ENCODE measurements at regions not wholly inside any gene's neighbourhood (a gene's known extent, or its start where the extent isn't known, plus 50 kb on each side); places are given as distances from the start of the nearest gene placed in this dataset.

DNA sequence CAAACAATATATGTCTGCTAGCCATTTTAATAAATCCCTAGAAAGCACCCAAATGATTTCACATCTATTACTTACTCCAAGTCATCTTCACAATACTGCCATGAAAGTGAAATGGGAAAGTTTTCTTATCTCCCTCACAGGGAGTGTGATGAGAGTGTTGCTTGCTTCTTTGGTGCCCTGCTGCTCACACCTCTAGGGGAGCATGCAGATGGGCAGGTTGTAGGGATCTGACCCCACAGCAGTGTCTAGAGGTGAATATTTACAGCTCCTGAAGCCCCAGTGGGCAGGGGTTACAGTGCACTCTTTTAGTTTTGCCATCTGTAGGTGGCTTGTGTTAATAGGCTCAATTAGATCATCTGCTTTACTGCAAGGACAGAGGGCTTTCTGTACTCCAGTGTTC lies 173.2 kb downstream of the GABRG2 start:
- no peak for TF ChIP-seq GTF2I (CRISPR knock-in tag; conservative IDR thresholded peaks at IDR 0.05)
- TF ChIP-seq, protein P1, sequence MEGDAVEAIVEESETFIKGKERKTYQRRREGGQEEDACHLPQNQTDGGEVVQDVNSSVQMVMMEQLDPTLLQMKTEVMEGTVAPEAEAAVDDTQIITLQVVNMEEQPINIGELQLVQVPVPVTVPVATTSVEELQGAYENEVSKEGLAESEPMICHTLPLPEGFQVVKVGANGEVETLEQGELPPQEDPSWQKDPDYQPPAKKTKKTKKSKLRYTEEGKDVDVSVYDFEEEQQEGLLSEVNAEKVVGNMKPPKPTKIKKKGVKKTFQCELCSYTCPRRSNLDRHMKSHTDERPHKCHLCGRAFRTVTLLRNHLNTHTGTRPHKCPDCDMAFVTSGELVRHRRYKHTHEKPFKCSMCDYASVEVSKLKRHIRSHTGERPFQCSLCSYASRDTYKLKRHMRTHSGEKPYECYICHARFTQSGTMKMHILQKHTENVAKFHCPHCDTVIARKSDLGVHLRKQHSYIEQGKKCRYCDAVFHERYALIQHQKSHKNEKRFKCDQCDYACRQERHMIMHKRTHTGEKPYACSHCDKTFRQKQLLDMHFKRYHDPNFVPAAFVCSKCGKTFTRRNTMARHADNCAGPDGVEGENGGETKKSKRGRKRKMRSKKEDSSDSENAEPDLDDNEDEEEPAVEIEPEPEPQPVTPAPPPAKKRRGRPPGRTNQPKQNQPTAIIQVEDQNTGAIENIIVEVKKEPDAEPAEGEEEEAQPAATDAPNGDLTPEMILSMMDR (IDR thresholded peaks at IDR 0.05): no peak
- TF ChIP-seq, protein P2, sequence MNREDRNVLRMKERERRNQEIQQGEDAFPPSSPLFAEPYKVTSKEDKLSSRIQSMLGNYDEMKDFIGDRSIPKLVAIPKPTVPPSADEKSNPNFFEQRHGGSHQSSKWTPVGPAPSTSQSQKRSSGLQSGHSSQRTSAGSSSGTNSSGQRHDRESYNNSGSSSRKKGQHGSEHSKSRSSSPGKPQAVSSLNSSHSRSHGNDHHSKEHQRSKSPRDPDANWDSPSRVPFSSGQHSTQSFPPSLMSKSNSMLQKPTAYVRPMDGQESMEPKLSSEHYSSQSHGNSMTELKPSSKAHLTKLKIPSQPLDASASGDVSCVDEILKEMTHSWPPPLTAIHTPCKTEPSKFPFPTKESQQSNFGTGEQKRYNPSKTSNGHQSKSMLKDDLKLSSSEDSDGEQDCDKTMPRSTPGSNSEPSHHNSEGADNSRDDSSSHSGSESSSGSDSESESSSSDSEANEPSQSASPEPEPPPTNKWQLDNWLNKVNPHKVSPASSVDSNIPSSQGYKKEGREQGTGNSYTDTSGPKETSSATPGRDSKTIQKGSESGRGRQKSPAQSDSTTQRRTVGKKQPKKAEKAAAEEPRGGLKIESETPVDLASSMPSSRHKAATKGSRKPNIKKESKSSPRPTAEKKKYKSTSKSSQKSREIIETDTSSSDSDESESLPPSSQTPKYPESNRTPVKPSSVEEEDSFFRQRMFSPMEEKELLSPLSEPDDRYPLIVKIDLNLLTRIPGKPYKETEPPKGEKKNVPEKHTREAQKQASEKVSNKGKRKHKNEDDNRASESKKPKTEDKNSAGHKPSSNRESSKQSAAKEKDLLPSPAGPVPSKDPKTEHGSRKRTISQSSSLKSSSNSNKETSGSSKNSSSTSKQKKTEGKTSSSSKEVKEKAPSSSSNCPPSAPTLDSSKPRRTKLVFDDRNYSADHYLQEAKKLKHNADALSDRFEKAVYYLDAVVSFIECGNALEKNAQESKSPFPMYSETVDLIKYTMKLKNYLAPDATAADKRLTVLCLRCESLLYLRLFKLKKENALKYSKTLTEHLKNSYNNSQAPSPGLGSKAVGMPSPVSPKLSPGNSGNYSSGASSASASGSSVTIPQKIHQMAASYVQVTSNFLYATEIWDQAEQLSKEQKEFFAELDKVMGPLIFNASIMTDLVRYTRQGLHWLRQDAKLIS (CRISPR knock-in tag; IDR thresholded peaks at IDR 0.05; ENCODE audit: borderline replicate concordance): no peak

Data from WTC11 (cell line).